ENCODE measurements at regions not wholly inside any gene's neighbourhood (a gene's known extent, or its start where the extent isn't known, plus 50 kb on each side); places are given as distances from the start of the nearest gene placed in this dataset.

DNA sequence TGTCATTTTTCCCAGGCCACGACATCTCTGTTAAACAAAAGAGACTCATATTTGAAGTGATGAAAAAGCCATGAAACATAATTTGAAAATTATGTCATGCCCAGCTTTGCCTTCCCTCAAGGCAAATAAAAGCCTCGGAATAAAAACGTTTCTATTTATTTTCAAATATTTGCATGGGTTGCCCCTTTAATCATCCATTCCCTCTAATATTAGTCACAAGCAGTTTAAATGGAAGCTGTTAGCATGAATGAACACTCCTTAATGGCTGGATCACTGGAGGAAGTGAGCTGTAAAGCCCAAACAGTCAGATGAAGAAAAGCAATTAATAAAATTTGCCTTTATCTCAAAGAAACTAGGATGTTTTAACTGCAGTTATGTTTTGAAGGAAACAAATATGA, 69.3 kb upstream of the STMND1 start:
- Mint-ChIP-seq H3K27ac (ENCODE audit: unreplicated experiment) (peak overlapping the region; percentile 97), H3K4me3 (ENCODE audit: unreplicated experiment) (peak overlapping the region; percentile 46), H3K36me3 (ENCODE audit: low read depth) (no peaks in the 10 kb centered on the region), H3K9me3 (ENCODE audit: low read depth) (peaks cover under 1% of the 10 kb centered on the region), H3K27me3 (ENCODE audit: low read depth) (no peaks in the 10 kb centered on the region), H3K4me1 (ENCODE audit: low read depth) (peaks cover 37% of the 10 kb centered on the region)
- TF ChIP-seq, protein P1, sequence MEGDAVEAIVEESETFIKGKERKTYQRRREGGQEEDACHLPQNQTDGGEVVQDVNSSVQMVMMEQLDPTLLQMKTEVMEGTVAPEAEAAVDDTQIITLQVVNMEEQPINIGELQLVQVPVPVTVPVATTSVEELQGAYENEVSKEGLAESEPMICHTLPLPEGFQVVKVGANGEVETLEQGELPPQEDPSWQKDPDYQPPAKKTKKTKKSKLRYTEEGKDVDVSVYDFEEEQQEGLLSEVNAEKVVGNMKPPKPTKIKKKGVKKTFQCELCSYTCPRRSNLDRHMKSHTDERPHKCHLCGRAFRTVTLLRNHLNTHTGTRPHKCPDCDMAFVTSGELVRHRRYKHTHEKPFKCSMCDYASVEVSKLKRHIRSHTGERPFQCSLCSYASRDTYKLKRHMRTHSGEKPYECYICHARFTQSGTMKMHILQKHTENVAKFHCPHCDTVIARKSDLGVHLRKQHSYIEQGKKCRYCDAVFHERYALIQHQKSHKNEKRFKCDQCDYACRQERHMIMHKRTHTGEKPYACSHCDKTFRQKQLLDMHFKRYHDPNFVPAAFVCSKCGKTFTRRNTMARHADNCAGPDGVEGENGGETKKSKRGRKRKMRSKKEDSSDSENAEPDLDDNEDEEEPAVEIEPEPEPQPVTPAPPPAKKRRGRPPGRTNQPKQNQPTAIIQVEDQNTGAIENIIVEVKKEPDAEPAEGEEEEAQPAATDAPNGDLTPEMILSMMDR (IDR thresholded peaks at IDR 0.05), result no peak
- no peak for DNase-seq (ENCODE audit: low spot score)

DNA sequence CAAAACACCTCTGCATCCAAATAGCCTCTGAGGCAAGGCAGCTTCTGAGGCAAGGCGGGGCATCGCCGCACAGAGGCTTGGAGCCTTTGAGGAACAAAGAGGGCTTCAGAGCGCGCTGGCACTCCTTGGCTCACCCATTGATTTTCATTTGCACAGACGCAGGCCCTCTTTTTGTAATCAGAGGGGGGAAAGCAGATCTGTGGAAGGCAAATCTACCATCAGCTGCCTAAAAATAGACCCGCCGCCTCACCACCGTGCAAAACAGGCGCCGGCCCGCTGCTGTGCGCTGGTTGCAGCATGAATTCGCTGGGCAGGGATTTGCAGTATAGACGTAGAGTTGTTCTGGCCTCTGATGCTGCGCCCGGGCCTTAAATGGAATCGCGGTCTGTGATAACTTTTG, 69.9 kb upstream of the STMND1 start:
- H3K4me1 Mint-ChIP-seq (ENCODE audit: low read depth), result peaks cover 37% of the 10 kb centered on the region
- H3K27ac Mint-ChIP-seq (ENCODE audit: unreplicated experiment), result peak overlapping the region; percentile 97
- no peaks in the 10 kb centered on the region for H3K27me3 Mint-ChIP-seq (ENCODE audit: low read depth)
- TF ChIP-seq, protein P1 (IDR thresholded peaks at IDR 0.05), result no peak
- DNase-seq (ENCODE audit: low spot score), result no peak
- no peaks in the 10 kb centered on the region for H3K9me3 Mint-ChIP-seq (ENCODE audit: low read depth)
- H3K4me3 Mint-ChIP-seq (ENCODE audit: unreplicated experiment), result peak overlapping the region; percentile 46
- no peaks in the 10 kb centered on the region for H3K36me3 Mint-ChIP-seq (ENCODE audit: low read depth)

DNA sequence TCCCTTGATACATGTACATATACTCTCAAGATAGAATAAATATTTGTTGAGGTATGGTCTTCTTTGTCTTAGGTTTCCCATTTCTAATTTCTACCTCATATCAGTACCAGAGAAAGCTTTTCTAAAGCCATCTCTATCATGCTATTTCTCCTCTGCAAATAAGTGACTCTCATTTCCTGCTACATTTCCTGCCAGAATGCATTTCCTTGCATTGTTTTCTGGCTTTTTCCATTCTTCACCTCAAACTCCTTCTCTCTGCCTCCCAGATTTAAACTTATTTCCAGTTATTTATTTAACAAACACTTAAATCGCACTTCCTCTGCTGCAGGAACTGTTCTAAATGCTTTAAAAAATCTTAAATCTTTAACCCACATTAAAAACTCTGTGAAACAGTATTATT, 74.4 kb upstream of the STMND1 start:
- Mint-ChIP-seq H3K36me3 (ENCODE audit: low read depth) (no peaks in the 10 kb centered on the region), H3K4me3 (ENCODE audit: unreplicated experiment) (no peak overlapping the region), H3K27me3 (ENCODE audit: low read depth) (no peaks in the 10 kb centered on the region), H3K27ac (ENCODE audit: unreplicated experiment) (no peak overlapping the region), H3K4me1 (ENCODE audit: low read depth) (peaks cover 5% of the 10 kb centered on the region), H3K9me3 (ENCODE audit: low read depth) (peaks cover 8% of the 10 kb centered on the region)
- DNase-seq (ENCODE audit: low spot score), result no peak
- TF ChIP-seq, protein P1 (IDR thresholded peaks at IDR 0.05), result no peak

GRCh38 chr6:17022604-17023003, 79.2 kb upstream of the STMND1 start:
- Mint-ChIP-seq H3K27ac (ENCODE audit: unreplicated experiment) (peak overlapping the region; percentile 8), H3K36me3 (ENCODE audit: low read depth) (no peaks in the 10 kb centered on the region), H3K9me3 (ENCODE audit: low read depth) (peaks cover 8% of the 10 kb centered on the region), H3K4me1 (ENCODE audit: low read depth) (peaks cover 18% of the 10 kb centered on the region), H3K4me3 (ENCODE audit: unreplicated experiment) (no peak overlapping the region), H3K27me3 (ENCODE audit: low read depth) (no peaks in the 10 kb centered on the region)
- TF ChIP-seq, protein P1 (IDR thresholded peaks at IDR 0.05), result no peak
- DNase-seq (ENCODE audit: low spot score), result no peak

DNA sequence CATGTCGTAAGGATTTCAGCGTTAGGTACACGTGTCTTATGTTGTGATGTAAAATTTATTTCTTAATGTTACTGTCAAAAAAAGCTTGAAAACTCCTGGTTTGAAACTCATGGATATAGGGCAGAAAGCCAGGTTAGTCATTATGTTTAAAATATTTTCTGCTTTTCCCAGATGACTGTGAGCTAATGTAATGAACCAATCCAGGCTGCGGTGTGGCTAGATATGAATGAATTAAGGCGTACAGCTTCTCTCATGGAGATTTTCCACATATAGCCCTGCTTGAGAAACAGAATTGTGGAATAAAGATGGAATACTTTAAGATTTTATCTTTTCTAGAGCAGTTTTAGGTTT, 80.3 kb upstream of the STMND1 start:
- DNase-seq (ENCODE audit: low spot score), result no peak
- Mint-ChIP-seq H3K27me3 (ENCODE audit: low read depth) (no peaks in the 10 kb centered on the region), H3K36me3 (ENCODE audit: low read depth) (no peaks in the 10 kb centered on the region)

More for the DNA sequence above, 80.3 kb upstream of the STMND1 start:
- peak overlapping the region; percentile 72 for H3K27ac Mint-ChIP-seq (ENCODE audit: unreplicated experiment)
- no peak overlapping the region for H3K4me3 Mint-ChIP-seq (ENCODE audit: unreplicated experiment)
- H3K9me3 Mint-ChIP-seq (ENCODE audit: low read depth), result peaks cover 8% of the 10 kb centered on the region
- TF ChIP-seq, protein P1 (IDR thresholded peaks at IDR 0.05), result no peak
- H3K4me1 Mint-ChIP-seq (ENCODE audit: low read depth), result peaks cover 20% of the 10 kb centered on the region

All from chondrocyte (in vitro differentiated cells).